H7 (cell line): ENCODE measurements at regions not wholly inside any gene's neighbourhood (a gene's known extent, or its start where the extent isn't known, plus 50 kb on each side); places are given as distances from the start of the nearest gene placed in this dataset.
A peak's percentile ranks its signal among the peaks of the same experiment; 100 is the strongest.
"Not testable (repeated sequence)": the region's sequence is repeated elsewhere in the genome, so short reads cannot be mapped to it uniquely, and the experiment has no call there.

Experiments used
- DNase-seq: peaks from one replicate; pipeline ENCODE4 v3.0.0; 2012
- H3K27me3 ChIP-seq: 2 replicates; pipeline ENCODE4 v1.6.0; 2011; ENCODE audit warnings: mild to moderate bottlenecking, low read length; ENCODE audit not compliant: control insufficient read depth, insufficient read depth
- H3K36me3 ChIP-seq: replicated peaks from 2 replicates; pipeline ENCODE4 v1.5.1; 2011; ENCODE audit warnings: low read length; ENCODE audit not compliant: control insufficient read depth, insufficient read depth
- H3K4me3 ChIP-seq: 2 replicates; pipeline ENCODE4 v1.5.1; 2011; ENCODE audit warnings: low read depth, mild to moderate bottlenecking, control low read depth, low read length, moderate library complexity; ENCODE audit not compliant: insufficient read depth

DNA sequence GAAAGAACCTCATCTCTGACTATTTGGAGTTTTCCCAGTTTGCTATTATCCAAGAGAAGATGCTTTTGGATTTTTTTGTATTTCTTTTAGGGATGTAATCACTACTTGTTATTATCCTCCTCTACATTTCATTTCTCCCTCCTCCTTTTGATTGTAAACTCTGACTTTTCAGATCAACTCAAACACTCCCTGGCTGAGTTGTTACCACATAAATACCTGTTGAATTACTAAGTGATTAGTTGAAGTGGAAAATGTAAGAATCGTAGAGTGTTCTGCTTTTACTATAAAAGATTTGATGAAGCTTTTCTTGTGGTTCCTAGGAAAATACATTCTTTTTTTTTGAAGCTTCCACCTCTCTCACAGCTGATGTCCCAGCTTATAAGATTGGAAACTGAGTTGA, 164.1 kb upstream of the C1GALT1 start:
- DNase-seq: no peak
- H3K4me3 ChIP-seq: no peak overlapping the region

DNA sequence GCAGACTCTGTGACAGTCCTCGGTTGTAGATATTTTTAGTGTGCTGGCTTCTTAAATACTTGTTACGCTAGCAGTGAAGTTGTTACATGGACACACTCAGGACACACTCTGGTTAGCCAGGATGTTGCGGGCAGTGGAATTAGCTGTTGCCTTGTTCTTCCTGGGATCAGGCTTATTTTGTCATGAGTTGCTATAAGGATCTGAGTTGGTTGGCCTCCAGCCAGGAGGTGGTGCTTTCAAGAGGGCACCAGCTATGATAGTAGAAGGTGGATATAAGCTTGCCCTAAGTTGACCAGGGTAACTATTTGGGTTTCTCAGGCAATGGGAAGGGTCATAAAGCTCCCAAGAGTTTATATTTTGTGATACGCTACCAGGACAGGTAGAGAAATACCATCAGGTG, 150.1 kb upstream of the C1GALT1 start:
- no peak overlapping the region for H3K4me3 ChIP-seq
- no peaks in the 10 kb centered on the region for H3K27me3 ChIP-seq
- no peak for DNase-seq
- no peaks in the 10 kb centered on the region for H3K36me3 ChIP-seq

More for the DNA sequence above, 164.1 kb upstream of the C1GALT1 start:
- Histone ChIP-seq H3K36me3 (no peaks in the 10 kb centered on the region), H3K27me3 (no peaks in the 10 kb centered on the region)

DNA sequence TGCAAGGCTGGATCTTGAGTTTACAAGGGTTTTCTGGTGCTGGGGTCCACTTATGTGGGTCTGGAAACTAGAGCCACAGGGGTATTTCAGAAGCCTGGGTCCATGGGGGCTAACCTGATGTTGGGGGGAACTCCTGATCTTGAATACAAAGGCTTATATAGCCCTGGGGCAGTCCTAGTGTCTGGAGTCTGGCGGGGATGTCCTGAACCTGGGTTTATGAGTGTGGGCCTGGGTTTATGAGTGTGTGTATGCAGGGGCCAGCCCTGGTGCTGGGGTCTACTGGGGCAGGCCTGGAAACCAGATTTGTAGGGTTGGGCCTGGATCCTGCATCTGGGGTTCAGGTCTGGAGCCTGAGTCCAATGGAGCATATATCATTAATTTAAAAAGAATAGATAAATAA, 146.5 kb upstream of the C1GALT1 start:
- no peaks in the 10 kb centered on the region for H3K27me3 ChIP-seq
- no peaks in the 10 kb centered on the region for H3K36me3 ChIP-seq
- no peak overlapping the region for H3K4me3 ChIP-seq
- no peak for DNase-seq

DNA sequence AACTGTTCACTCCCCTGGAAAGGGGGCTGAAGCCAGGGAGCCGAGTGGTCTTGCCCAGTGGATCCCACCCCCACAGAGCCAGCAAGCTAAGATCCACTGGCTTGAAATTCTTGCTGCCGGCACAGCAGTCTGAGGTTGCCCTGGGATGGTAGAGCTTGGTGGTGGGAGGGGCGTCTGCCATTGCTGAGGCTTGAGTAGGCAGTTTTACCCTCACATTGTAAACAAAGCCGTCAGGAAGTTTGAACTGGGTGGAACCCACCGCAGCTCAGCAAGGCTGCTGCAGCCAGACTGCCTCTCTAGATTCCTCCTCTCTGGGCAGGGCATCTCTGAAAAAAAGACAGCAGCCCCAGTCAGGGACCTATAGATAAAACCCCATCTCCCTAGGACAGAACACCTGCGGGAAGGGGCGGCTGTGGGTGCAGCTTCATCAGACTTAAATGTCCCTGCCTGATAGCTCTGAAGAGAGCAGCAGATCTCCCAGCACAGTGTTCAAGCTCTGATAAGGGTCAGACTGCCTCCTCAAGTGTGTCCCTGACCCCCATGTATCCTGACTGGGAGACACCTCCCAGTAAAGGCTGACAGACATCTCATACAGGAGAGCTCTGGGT, 140.0 kb upstream of the C1GALT1 start:
- H3K36me3 ChIP-seq, H3K27me3 ChIP-seq, H3K4me3 ChIP-seq, DNase-seq: not testable (repeated sequence)

DNA sequence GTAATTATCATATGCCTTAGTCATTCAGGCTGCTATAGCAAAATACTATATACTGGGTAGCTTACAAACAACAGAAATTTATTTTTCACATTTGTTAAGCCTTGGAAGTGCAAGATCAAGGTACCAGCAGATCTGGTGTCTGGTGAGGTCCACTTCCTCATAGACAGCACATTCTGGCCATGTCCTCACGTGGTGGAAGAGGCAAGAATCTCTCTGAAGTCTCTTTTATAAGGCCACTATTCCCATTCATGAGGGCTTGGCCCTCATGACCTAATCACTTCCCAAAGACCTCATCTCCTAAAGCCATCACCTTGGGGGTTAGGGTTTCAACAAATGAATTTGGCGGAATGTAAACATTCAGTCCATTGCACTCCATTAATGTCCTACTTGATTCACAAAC, 137.5 kb upstream of the C1GALT1 start:
- DNase-seq: no peak

DNA sequence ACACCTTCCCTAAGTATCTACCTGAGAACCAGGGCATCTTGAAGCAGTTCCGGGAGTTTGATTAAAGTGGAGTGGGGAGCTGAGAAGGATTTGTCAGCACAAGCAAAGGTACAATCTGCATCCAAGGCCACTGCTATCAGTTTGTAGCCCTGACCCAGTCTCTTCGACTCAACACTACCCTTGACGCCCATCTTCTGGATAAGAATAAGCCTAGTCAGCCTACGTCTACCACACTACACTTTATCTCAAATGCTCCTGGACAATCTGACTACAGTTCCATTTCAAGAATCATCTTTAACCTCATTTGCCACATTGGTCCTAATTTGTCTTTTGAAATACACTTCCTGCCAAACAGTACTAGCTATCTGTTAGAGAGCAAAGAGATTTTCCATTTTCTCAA, 134.1 kb upstream of the C1GALT1 start:
- H3K4me3 ChIP-seq: no peak overlapping the region
- no peaks in the 10 kb centered on the region for H3K36me3 ChIP-seq
- no peak for DNase-seq
- H3K27me3 ChIP-seq: no peaks in the 10 kb centered on the region

More for the DNA sequence above, 137.5 kb upstream of the C1GALT1 start:
- Histone ChIP-seq H3K4me3 (no peak overlapping the region), H3K27me3 (no peaks in the 10 kb centered on the region), H3K36me3 (no peaks in the 10 kb centered on the region)

DNA sequence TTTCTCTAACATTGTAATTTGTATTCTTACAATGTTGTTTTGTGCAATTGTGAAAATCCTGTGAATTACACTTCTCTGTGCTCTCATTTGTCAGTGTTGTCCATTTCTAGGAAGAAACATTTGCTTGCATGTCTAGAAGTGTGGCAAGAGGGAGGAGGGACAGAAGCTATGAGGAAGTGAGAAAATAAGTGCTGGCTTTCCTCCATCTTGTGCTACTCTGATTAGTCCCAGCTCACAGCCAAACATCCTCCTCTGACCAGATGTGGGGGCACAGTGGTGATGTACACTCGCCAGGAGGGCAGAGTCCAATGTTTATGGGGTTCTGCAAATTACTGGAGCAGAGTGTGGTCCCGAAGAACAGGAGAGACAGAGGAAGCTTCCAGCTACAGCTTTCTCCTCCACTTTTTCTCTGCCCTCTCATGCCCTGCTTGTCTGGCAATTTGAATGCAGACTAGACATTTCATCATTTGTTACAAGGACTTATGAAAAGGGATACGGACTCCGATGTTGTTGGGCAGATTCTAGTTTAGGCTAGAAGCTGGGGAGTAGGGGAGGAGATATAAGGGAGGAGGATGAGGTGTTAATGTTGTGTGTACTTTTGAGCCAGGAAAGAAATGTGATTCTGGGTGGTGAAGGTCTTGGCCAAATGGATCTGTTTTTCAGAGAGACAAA, 131.0 kb upstream of the C1GALT1 start:
- DNase-seq: no peak
- Histone ChIP-seq H3K27me3 (no peaks in the 10 kb centered on the region), H3K36me3 (no peaks in the 10 kb centered on the region), H3K4me3 (no peak overlapping the region)

DNA sequence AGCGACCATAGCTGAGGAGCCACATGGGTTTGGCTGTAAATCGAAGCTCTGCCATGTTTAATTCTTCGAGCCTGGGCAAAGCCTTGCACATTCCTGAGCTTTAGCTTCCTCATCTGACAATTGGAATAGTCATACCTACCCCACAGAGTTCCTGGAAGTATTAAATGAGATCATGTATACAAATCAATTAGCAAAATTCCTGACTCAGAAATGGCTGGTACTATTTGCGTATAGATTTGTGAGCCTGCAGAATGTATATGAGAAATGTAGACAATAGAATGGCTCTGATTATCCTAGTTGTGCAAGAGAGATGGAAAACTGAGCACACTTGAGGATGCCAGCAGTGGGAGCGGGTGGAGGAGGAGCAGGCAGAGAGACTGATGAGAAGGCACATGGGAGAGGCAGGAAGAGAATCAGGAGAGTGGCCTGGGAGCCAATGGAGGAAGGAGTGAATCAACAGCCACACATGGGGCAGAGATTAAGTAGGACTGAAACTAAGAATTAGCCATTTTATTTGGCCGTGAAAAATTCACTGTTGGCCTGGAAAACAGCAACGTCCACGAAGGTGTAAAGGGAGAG, 128.0 kb upstream of the C1GALT1 start:
- Histone ChIP-seq H3K36me3 (no peaks in the 10 kb centered on the region), H3K4me3 (no peak overlapping the region), H3K27me3 (no peaks in the 10 kb centered on the region)
- no peak for DNase-seq

DNA sequence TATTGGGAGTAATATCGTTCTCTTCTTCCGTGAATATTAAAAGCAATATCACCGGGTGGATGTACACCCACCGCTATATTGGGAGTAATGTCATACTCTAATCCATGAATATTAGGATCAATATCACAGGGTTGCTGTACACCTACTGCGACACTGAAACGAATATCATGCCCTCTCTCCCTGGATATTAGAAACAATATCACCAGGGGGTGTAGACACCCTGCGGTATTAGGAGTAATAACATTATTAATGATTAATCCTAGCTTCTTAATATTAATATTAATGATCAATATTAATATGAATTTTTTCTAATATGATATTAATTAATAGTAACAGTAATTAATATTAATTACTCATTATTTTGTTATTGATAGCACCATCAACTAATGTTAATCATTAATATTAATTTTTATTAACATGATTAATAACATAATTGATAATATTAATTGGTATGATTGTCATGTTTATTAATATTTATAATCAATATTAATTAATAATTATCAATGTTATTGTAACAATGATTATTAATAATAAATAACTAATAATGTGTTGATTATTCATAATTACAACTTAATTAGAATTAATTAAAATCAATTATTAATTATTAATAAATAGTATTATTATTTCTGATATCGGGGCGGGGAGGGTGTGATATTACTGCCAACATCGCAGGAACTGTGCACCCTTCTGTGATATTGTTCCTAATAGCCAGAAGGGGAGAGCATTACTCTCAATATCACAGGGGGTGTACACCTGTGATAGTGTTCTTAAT, 121.3 kb upstream of the C1GALT1 start:
- no peaks in the 10 kb centered on the region for H3K27me3 ChIP-seq
- DNase-seq: no peak
- H3K4me3 ChIP-seq: no peak overlapping the region
- no peaks in the 10 kb centered on the region for H3K36me3 ChIP-seq

DNA sequence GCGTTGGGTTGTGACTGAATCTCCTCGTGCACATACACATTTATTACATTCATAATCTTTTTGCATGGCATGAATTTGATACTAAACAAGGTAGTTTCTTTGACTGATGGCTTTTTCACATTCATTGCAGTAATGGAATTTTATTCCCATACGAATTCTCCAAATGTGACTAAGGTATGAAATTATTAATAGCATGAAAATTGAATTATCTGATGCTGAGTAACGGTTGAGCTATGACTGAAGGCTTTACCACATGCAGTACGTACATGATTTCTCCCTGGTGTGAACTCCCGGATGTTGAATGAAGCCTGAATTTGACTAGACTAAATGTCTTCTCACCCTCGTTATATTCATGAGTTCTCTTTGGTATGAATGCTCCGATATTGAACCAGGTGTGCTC, 104.4 kb upstream of the C1GALT1 start:
- Histone ChIP-seq H3K36me3 (no peaks in the 10 kb centered on the region), H3K4me3 (no peak overlapping the region), H3K27me3 (no peaks in the 10 kb centered on the region)
- DNase-seq: no peak

DNA sequence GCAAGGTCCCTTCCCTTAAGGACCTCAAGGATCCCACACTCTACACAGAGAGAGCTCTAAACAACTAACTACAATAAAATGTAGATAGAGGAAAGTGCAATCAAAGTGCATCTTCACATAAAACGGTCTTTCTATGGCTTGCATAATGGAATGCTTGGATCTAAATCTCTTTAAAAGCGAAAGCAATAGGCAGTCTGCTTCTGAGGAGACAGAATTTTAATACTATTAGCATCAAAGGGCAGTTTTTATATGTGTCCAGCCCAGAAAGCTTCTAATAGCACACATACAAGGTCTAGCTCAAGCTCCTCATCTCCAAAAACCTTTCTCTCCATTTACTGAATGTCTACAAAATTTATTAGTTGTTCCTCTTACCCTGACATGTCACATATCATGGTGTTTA, 101.5 kb upstream of the C1GALT1 start:
- no peak for DNase-seq
- Histone ChIP-seq H3K36me3 (no peaks in the 10 kb centered on the region), H3K4me3 (no peak overlapping the region), H3K27me3 (no peaks in the 10 kb centered on the region)

DNA sequence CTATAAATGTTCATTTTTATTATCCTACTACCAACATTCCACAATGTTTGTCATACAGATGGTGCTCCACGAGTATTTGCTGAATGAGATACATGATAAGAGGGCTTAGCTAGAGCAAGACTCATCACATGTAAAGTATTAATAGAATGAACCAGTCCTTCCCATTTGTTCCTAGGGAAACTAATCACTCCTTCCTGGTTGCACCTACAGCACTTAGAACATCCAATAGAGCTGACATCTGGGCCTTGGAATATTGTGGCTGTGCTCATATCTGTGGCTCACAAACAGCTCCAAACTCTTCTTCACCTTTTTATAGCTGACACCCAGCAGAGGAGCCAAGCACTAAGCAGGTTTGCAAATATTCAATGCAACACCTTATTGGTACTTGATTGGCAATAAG, 91.9 kb upstream of the C1GALT1 start:
- H3K27me3 ChIP-seq: no peaks in the 10 kb centered on the region
- no peak overlapping the region for H3K4me3 ChIP-seq
- no peaks in the 10 kb centered on the region for H3K36me3 ChIP-seq
- no peak for DNase-seq

DNA sequence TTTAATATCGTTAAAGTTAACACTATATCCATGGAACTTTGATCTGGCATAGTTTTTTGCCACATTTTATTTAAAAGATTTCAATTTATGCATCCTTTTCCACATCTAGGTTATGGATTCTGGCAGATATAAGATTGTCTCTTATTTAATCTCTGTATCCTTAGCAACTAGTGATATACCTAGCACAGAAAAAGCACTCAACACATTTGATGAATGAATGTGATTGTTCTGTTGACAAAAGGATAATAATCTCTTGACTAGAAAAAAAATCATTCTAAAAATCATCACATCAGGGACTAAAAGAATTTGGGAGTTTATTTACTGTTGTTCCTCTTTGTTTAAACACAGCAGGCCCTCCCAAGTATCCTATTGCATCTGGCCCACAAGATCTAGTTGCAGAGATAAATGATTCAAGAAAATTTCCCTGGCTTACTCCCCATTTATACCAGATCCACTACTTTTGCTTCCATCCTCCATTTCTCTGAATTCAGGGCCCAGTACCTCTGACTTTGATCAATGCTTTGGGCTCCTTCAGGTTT, 84.0 kb upstream of the C1GALT1 start:
- H3K27me3 ChIP-seq: no peaks in the 10 kb centered on the region; the same call in 1 of the 2 replicates
- H3K36me3 ChIP-seq: no peaks in the 10 kb centered on the region
- DNase-seq: no peak
- H3K4me3 ChIP-seq: no peak overlapping the region

DNA sequence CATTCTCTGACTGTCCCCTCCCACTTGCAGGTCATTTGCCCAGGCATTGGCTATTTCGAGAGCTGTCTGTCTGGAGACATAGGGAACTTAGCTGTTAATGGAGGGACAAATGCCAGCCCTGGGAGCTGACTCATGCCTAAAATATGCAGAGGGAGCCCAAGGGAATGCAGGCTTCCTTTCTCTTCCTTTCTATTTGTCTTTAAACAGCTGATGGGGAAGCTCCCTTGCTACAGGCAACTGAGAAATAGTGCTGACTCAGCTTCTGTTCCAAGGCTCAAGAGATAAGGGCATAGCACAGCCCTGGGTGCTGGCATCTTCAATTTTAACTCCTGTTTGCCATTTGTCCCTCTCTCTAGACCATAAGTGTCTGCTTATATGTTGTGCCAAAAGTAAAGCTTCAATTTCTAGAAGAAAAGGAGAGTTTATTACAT, 82.7 kb upstream of the C1GALT1 start:
- peak; percentile 71 for DNase-seq
- Histone ChIP-seq H3K27me3 (no peaks in the 10 kb centered on the region; the same call in 1 of the 2 replicates), H3K4me3 (no peak overlapping the region), H3K36me3 (no peaks in the 10 kb centered on the region)
